Mucosa of gallbladder (tissue), 1 donor: ENCODE measurements at regions not wholly inside any gene's neighbourhood (a gene's known extent, or its start where the extent isn't known, plus 50 kb on each side); places are given as distances from the start of the nearest gene placed in this dataset.

ENCODE experiments used
- DNase-seq: peaks from one replicate; pipeline ENCODE4 v3.0.0-alpha.2; 2020; ENCODE audit warnings: low spot score
- donor health status: DM: no; HTN: no; CAD: no.

DNA sequence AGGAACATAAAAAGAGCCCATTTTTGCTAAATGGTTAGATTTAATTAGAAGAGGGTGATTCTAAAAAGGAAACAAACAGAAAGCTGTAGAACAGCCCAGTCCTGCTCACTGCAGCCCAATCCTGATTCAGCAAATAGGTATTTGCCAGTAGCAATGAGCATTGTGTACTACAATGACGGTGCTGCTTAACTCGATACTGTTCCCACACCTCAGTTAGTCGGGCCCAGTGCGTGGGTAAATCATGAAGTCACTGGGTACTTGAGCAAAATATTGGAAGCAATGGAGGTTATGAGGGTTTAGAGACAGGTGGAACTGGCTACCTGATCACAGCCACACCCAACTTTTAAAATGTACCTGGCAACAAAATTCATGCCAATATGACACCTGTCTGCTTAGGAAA is 101.5 kb upstream of the ADGRL2 start:
- no peak for DNase-seq

DNA sequence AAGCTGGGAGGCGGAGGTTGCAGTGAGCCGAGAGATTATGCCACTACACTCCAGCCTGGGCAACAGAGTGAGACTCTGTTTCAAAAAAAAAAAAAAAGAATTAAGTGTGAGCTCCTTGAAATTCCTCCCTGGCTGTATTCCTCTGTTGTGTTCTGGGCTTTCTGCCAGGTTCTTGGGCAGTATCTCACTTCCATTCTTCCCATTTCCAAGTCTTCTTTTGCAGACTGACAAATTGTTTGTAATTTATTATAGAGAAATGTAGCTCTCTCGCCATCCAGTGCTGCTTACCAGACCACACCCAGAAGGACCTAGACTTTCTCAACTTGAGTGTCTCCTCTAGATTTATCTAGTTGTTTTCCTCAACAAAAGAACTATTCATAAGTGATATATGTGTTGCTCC is 105.0 kb upstream of the ADGRL2 start:
- DNase-seq, result peak; percentile 45

DNA sequence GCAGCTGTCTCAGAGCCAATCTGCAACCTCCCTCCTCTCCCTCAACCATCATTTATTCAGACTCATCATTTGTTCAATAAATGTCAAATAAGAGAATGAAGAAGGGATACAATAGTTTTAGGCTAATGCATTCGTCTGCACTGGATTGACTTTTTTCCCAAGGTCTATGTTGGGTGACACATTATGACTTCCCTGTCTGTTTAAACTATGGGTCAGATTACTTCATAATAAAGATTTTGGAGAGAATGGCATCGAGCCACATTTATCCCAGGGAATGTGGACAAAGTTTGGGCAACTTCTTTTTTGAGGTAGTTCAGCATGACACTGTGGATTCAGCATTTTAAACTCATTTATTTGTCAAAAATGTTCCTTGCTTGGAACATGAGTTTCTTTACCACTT is 107.4 kb upstream of the ADGRL2 start:
- DNase-seq, result no peak

DNA sequence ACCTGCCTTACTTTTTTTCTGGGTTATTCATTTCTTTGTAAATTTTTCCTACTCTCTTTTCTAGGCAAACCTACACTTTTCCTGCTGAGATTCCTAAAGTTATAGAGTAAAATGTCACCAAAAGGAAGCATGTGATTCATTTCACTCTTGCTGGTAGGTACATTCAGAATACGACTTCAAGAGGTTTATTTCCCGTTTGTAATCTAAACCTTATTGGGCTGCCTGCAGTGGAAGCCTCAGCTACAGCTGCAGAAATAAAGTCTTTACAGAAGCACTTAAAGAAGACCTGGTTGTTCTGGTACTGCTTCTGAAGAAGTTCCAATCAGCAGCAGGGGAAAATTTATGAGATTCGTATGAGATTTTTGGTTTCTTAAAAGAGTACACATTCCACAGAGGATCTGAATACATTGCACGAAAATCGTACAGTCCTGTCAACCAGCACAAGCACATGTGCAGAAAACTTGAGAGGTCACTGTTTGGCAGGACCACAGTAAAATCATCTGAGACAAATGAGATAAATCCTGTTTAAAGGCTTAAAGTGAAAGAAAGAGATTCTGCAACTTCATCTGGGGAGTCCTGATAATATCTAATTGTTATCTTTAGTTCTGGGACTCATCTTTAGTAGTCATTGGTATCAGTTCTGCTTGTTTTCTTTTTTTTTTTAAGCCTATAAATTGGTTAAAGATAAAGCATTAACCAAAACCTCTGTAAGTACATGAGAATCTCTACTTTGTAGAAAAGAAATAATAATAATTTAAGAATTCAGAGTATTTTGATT is 109.9 kb upstream of the ADGRL2 start:
- no peak for DNase-seq

DNA sequence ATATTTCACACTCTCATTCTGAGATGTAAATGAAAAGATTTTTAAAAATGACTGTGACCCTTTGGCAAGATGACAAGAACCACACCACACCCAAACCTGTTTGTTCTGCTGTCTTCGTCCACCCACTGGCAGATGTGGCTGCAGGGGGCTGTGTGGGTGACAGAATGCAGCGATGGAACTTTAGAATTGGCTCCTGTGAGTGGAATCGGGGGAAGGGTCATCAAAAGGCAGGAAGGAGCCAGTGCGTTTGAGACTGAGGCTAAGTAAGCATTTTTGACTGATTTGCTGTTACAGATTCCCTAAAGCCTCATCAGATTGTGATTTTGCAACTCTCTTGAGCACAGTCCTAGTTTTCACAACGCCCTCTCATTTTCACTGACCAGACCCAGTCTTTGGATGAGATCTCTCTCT is 111.2 kb upstream of the ADGRL2 start:
- DNase-seq, result no peak

DNA sequence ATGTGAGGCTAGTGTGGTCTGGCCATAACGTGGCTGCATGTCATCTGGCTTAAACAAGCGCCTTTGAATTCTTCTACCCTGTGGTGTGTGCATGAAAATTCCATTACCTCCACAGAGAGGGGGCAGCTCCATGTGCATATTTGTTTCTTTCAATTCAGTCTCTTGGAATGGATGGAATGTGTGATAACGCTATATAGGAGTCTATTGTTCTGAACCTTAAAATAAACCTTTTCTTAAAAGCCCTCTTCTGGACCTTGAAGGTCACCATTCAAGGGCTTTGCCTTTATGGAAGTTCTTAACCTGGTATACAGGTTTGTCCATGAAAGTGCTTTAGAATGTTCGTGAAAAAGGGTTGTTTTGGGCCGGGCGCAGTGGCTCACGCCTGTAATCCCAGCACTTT is 118.2 kb upstream of the ADGRL2 start:
- DNase-seq, result no peak

DNA sequence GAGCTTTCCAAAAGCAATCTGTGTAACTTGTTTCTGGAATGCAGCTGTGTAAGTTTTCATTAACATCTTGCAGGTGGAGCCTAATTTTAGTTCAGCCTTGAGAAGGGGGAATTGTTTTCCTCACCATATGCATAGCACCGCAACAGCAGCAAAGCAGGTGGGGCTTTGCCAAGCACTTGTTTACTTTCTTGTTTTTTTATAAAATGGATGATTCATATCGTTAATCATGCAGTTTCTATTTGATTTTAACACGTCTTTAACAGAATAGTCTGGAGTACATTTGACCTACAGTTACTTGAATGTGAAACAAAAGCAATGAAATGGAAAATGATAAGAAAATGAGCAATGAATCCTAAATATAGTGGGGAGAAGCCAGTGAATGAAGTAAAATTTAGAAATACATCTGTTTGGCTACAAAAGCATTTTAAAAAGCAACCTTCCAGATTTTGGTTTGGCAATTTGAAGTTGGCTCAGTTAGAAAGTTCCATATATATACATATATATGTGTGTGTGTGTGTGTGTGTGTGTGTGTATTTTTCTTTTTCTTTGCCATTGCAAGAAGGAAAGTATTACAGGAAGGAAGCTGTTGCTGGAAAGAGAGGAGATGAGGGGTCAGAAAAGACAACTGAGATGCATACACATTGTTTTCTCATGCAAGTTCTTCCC is 119.0 kb upstream of the ADGRL2 start:
- no peak for DNase-seq

DNA sequence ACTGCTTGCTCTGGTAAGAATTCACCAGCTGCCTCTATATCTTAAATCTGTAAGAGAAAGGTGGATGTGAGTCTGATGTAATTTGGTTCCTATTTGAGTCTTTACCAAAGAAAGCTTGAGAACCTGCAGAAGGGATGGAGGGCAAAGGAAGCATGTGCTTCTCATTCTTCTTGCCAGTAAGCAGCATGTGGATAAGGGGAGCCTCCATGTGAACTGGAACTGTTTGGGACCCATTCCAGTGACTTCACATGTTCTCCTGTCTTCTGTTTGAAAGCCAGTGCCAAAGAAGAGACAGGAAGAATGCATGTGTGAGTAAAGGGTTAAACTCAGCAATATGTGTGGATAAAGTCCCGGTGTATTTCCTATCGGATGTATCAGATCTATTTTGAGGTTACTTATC is 119.6 kb upstream of the ADGRL2 start:
- no peak for DNase-seq

DNA sequence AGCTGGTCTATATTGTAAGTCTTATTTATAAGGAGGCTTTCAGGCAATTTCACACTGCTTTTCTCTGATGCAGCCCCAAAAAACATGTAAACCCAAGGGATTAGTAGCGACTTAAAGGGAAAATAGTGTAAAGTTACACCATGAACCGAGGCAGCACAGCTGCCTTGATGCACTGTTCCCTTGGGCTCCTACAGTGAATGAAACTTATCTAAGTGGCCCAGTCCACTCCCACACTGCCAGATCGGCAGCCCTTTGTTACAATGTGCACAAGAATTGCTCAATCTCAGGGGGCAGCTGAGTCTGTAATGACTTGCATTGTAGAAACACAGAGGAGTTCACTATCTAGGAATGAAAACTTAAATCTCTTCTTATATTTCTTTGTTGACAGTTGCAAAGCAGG is 120.8 kb upstream of the ADGRL2 start:
- no peak for DNase-seq

DNA sequence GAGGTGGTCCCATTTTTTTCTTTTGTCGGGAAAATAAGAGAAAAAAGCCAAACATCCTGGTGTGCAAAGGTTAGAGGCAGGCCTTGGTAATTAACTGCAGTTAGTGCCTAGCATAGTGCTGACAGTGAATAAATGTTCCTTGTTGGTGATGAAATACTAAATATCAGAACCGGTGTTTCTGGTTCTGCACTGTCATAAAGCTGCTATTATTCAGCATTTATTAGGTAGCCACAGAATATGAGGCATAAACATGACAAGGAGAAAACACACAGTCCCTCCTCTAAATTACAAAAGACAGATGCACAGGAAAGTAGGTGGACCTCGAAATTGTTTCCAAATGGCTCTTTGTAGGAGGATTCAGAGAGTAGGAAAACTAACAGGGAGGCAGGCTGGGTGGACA is 122.0 kb upstream of the ADGRL2 start:
- no peak for DNase-seq

DNA sequence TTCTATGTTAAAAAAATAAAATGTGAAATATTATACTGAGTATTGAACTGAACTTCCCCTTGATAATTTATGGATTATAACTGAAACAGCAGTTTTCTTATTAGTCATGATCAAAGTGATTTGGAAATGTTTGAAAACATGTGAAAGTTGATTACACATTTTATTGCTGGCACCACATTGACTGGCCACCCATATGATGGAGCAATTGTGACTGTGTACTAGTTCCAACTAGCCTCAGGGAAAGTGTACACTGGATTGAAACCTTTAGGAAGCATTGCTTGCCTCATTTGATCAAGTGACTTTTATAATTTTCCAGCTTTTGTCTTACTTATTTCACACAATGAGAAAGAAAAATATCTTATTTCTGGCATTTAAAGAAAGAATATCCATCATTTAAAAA is 128.0 kb upstream of the ADGRL2 start:
- DNase-seq, result no peak

DNA sequence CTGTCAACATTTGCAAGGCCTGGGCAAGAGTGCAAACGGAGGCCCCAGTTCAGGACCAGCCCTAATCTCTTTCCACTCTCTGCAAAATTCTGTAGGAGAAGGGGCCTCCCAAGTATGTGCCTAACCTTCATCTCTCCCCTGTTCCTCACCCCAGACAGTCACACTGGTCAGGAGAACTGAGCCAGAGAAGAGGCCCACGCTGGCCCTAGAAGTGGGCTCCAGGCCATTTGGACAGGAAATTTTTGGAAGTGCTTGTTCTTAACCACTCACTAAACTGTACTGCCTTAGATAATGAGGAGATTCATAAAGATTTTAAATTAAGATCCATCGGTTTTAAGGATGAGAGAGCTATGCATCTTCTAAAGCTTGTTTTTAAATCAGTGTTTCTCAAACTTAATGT is 129.7 kb upstream of the ADGRL2 start:
- no peak for DNase-seq

DNA sequence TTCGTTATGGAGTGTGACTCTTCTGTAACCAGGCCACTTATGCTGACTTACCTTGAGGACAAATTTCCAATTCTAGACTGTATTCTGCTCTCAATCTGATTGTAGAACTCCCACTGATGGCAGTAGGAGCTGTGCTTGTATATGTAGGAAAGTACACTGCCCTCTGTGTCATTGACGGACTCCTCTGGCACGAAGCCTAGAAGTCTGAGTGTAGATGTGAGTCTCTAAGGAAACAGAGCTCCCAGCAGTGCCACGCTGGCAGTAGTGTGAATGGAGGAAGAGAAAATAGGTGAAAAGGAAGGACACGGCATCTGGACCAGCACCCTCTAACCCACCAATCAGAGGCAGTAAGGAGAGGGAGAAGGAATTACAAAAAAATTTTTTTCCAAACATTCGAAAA is 130.4 kb upstream of the ADGRL2 start:
- DNase-seq, result peak; percentile 89

DNA sequence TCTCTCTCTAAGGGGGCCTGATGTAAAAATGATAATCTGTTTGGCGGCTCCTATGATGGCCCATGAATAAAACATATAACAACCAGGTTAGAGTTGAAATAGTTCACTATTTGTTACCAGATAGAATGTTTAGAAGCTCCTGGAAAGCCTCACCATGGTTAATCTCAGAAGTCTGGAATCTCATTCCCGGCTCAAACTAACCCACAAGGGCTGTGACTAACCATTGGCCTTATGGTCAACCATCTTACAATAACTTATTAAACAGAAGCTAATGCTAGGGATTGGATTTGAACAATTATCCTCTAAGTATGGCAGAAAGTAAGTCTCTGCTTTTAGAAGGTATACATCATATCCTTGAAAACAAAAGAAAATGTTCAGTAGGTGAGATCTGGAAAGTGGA is 134.1 kb upstream of the ADGRL2 start:
- DNase-seq, result no peak

DNA sequence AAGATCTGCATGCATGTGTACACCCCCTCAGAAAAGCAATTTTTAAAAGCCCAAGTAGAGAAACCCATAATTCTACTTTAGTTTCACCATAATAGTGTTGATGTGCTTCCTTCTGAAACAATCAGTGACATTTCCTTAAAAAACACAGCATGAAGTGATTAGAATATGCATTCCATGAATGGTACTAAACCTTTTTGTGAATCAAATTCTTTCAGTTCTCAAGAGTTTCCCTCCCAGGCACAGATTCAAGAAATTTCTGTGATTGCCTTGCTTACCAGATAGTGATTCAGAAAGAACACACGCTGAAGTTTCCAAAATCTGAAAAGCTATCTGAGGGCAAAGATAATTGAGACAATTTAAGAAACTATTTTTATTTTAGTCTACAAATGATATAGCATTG is 136.4 kb upstream of the ADGRL2 start:
- no peak for DNase-seq

DNA sequence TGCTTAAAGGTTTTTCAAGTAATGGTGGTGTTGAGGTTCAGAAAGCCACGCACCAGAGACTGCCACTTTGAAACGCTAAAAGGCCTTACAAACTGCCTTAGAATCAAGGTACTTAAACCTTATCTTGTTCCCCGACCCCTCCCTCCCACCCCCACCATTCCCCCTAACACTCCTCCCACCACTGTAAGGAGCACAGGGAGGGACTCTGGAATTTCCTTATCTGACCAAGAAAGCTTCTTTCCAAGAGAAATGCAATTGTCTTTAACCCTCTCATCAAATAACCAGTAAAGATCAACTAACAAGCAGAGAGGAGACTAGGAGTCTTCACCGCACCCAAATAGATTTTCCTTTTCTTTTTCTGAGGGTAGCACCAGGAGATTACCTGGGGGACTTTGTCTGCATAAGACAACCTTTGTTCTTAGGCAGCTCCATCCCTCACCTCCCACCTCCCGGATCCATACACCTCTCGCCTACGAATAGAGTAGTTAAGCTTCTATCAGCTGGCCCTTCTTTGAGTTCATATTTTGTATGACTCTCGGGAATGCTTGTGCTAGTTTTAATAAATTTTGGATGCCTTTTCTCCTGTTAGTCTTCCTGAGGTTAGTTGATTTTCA is 137.7 kb upstream of the ADGRL2 start:
- no peak for DNase-seq

DNA sequence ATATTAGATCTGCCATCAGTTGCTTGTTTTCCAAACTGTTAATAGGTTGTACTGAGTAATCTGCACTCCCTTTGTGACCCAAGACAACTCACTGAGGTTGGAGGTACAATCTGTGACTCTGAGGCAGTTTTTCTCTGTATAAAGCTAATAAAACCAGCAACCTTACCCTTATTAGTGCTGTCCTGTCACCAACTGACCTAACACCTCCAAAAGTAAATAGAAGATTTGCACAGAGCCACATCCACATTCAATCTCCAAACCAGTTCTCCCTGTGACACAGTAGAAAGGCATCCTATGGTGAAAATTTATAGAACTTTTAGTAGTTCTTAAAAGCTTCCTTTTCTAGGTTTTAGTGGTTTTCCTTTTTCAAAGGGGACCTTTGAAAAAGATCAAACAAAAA is 140.4 kb upstream of the ADGRL2 start:
- DNase-seq, result no peak

DNA sequence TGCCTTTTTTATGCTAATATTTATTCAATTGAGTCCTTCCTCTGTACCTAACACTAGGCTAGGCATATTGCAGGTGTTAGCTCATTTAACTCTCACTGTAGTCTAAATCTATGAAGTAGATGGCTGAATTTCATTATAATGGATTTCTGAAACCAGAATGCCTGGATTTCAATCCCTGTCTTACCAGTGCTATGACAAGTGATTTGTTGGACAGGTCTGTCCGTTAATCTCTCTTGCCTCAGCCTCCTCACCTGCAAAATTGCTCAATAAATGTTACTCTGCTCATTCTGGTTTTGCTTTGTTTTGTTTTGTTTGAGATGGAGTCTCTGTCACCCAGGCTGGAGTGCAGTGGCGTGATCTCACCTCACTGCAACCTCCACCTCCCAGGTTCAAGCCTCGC is 146.1 kb upstream of the ADGRL2 start:
- no peak for DNase-seq

DNA sequence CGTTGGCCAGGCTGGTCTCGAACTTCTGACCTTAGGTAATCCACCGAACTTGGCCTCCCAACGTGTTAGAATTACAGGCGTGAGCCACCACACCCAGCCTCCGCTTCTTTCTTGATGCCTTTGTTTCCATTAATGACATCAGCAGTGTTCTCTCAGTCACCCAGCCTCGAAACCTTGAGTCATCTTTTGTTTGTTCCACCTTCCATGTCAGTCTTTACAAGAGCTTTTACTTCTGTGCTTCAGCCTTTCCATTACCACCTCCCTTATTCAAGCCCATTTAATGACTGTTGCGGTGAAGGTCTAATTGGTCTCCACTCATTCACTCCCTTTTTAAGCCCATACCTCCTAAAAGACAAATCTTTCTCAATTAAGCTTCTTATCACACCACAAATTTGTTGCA is 146.6 kb upstream of the ADGRL2 start:
- DNase-seq, result no peak

DNA sequence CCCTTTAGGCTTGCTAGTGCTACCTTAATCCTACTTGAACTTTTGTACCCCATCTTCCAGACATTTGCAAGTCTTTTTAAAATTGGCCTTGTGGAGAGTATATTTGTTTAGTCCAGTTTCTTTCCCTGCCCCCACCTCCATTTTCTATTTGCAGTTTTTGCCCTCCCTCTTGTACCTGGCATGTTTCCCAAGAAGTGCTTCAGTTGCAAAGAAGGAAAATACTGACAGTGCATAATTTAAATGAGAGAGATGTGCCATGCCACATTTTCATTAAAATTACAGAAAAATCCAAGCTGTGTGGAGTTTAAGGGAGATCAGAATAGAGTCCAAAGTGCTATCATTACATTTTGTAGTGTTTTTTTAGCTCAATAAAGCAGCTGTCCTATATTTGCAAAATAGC is 150.0 kb upstream of the ADGRL2 start:
- DNase-seq, result no peak

DNA sequence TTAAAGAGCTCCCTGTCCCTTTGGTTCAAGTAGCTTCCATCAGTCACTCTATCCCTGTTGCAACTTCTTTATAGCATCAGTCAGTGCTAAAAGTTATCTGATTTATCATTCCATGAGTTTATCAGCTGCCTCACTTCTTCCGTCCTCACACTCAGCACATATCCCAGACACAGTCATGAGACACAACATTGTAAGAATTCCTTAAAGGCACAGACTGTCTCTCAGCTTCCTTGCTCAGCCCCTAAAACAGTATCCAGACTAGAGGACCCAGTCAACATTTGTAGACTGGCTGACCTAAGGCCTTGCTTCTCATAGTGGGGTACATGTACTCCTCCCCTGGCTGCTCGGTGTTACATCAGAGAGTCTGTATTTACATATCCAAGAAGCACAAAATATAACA is 164.9 kb upstream of the ADGRL2 start:
- no peak for DNase-seq

DNA sequence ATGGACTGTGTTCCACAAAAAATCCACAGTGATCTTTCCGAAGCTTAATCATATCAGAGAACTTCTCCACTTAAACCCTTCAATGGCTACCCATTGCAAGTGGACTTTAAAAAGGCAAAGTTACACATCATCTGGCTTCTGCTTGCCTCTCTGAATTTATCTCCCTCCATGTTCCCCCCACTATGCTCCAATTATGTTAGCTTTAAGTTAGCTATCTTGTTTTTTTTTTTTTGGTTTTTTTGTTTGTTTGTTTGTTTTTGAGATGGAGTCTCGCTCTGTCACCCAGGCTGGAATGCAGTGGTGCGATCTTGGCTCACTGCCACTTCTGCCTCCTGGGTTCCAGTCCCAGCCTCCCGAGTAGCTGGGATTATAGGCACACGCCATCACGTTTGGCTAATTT is 166.4 kb upstream of the ADGRL2 start:
- no peak for DNase-seq

DNA sequence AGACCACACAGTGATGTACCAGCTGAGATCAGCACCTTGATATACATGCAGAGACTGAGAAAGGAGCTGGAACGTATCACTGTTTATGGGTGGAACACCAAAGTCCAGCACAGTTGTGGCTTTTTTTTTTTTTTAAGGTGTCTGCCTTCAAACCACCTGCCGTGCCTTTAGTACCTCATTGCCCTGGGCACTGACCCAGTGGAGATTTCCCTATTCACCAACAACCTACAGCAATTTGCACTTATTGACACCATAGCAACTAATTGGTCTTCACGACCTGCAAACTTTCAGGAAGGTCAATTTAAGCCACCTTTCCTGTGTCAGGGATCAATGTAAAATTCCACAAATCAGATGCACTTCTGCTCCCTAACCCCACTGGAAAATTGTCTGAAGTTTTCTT is 181.6 kb upstream of the ADGRL2 start:
- DNase-seq, result no peak
